WERI-Rb-1 (cell line): ENCODE measurements at regions not wholly inside any gene's neighbourhood (a gene's known extent, or its start where the extent isn't known, plus 50 kb on each side); places are given as distances from the start of the nearest gene placed in this dataset.
A peak's percentile ranks its signal among the peaks of the same experiment; 100 is the strongest.

ENCODE experiments used
- DNase-seq: peaks from one replicate; pipeline ENCODE4 v3.0.0-alpha.2; 2020
- H3K27ac ChIP-seq: fragments of 250-450 bp; sonication (Bioruptor Pico); 2 replicates; pipeline ENCODE4 v1.5.1; 2020; ENCODE audit warnings: mild to moderate bottlenecking, moderate library complexity
- H3K27me3 ChIP-seq: fragments of 250-450 bp; sonication (Bioruptor Pico); 2 replicates; pipeline ENCODE4 v1.5.1; 2021; ENCODE audit warnings: mild to moderate bottlenecking, low read depth, moderate library complexity; ENCODE audit not compliant: insufficient read depth, severe bottlenecking
- H3K36me3 ChIP-seq: fragments of 250-450 bp; sonication (Bioruptor Pico); 2 replicates; pipeline ENCODE4 v1.5.1; 2020; ENCODE audit warnings: mild to moderate bottlenecking, moderate library complexity
- H3K4me3 ChIP-seq: 2 replicates; pipeline ENCODE4 v1.5.1; 2011; ENCODE audit warnings: low read depth, mild to moderate bottlenecking, control low read depth, low read length
- H3K9me3 ChIP-seq: fragments of 250-450 bp; sonication (Bioruptor Pico); 2 replicates; pipeline ENCODE4 v1.5.1; 2021; ENCODE audit warnings: mild to moderate bottlenecking, moderate library complexity; ENCODE audit not compliant: severe bottlenecking
- CTCF ChIP-seq: IDR thresholded peaks from 2 replicates; pipeline ENCODE4 v1.5.1; 2011; ENCODE audit warnings: low read depth, mild to moderate bottlenecking, control low read depth, inconsistent platforms, low read length

GRCh38 chr16:11404603-11405002 is 59.3 kb downstream of the RMI2 start:
- no peak for TF ChIP-seq CTCF
- Histone ChIP-seq H3K9me3 (no peaks in the 10 kb centered on the region), H3K27me3 (no peaks in the 10 kb centered on the region), H3K4me3 (no peak overlapping the region), H3K36me3 (no peaks in the 10 kb centered on the region), H3K27ac (no peak overlapping the region)
- no peak for DNase-seq

GRCh38 chr16:11405331-11406176 is 60.3 kb downstream of the RMI2 start:
- DNase-seq = peak; percentile 47
- no peaks in the 10 kb centered on the region for H3K27me3 ChIP-seq
- no peak overlapping the region for H3K27ac ChIP-seq
- H3K4me3 ChIP-seq = no peak overlapping the region
- TF ChIP-seq CTCF = peak; percentile 58
- H3K9me3 ChIP-seq = no peaks in the 10 kb centered on the region
- no peaks in the 10 kb centered on the region for H3K36me3 ChIP-seq

- no peak for TF ChIP-seq CTCF
- DNase-seq = no peak
- no peaks in the 10 kb centered on the region for H3K27me3 ChIP-seq
- no peak overlapping the region for H3K27ac ChIP-seq
- H3K4me3 ChIP-seq = no peak overlapping the region
- no peaks in the 10 kb centered on the region for H3K9me3 ChIP-seq
- H3K36me3 ChIP-seq = no peaks in the 10 kb centered on the region
Measured at GRCh38 chr16:11406177-11406560, 60.9 kb downstream of the RMI2 start.

DNA sequence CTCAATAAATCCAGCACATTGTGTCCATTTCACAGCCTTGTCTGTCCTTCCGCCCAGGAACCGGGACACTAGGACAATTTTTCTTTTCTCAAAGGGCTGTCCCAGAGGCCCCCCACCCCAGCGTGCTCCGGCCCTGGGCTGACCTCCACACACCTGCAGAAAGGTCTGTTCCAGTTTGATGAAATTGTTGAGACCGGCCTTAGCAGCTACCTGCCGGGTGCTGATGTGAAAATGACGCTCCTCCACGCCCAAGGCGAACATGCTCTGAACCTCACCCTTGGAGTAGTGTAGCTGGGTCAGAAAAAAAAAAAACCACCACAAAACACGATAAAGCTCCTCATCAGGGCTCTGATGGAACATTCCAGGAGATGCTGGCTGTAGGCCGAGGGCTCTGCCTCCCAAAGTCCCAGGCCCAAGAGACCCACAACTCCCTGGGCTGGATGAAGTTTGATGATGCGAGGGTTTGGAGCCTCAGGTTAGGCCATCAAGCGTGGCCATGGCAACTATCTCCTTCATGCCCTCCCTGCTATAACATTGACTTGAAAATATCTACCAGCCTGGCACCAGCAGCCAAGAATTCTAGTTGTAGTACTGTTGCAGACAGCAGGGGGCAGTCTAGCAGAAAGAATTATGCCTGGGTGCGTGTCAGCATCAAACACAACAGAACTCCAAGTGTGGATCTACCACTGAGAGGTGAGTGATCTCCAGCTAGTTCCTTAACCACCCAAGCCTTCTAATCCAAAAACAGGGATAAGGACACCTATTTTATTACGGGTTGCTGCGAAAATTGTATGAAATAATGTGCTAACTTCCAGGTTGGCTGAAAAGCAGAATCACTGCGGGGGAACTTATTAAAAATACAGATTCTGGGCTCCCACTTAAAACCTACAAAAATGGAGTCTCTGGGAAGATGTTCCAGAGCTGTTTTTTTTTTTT is 62.1 kb downstream of the RMI2 start:
- peak; percentile 71 for TF ChIP-seq CTCF
- Histone ChIP-seq H3K27me3 (no peaks in the 10 kb centered on the region), H3K27ac (no peak overlapping the region), H3K36me3 (no peaks in the 10 kb centered on the region), H3K4me3 (no peak overlapping the region), H3K9me3 (no peaks in the 10 kb centered on the region)
- DNase-seq = peak; percentile 69

DNA sequence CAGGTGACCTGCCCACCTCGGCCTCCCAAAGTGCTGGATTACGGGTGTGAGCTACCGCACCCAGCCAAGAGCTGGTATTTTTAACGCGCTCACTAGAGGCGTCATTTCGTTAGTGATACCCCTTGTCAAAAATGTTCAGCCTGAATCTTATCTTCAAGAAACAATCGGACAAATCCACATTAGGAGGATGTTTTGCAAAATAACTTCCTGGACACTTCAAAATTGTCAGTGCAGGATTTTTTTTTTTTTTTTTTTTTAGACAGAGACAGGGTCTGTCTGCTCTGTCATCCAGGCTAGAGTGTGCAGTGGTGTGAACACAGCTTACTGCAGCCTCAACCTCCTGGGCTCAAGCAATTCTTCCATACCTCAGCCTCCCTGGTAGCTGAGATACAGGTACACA is 63.0 kb downstream of the RMI2 start:
- H3K4me3 ChIP-seq = no peak overlapping the region
- H3K27ac ChIP-seq = no peak overlapping the region

More for the DNA sequence above, 63.0 kb downstream of the RMI2 start:
- TF ChIP-seq CTCF = no peak
- Histone ChIP-seq H3K27me3 (no peaks in the 10 kb centered on the region), H3K36me3 (no peaks in the 10 kb centered on the region), H3K9me3 (no peaks in the 10 kb centered on the region)
- no peak for DNase-seq
